Parathyroid adenoma (tissue), 2 donors: ENCODE measurements at regions not wholly inside any gene's neighbourhood (a gene's known extent, or its start where the extent isn't known, plus 50 kb on each side); places are given as distances from the start of the nearest gene placed in this dataset.

Experiments
- H2AFZ ChIP-seq: fragments of 300-600 bp; sonication (generic); one replicate; pipeline ENCODE4 v1.7.0; 2017; ENCODE audit warnings: antibody characterized with exemption, mild to moderate bottlenecking
- H3K27ac ChIP-seq: fragments of 300-600 bp; sonication (generic); one replicate; pipeline ENCODE4 v1.7.0; 2017
- H3K27me3 ChIP-seq: fragments of 300-600 bp; sonication (generic); one replicate; pipeline ENCODE4 v1.7.0; 2017; ENCODE audit warnings: low read length; ENCODE audit not compliant: control insufficient read depth, insufficient read depth
- H3K36me3 ChIP-seq: fragments of 300-600 bp; sonication (generic); one replicate; pipeline ENCODE4 v1.7.0; 2017; ENCODE audit warnings: low read length; ENCODE audit not compliant: control insufficient read depth, insufficient read depth
- H3K4me1 ChIP-seq: fragments of 300-600 bp; sonication (generic); one replicate; pipeline ENCODE4 v1.7.0; 2017; ENCODE audit warnings: control low read depth
- H3K4me2 ChIP-seq: fragments of 300-600 bp; sonication (generic); one replicate; pipeline ENCODE4 v1.7.0; 2017; ENCODE audit warnings: low read length
- H3K4me3 ChIP-seq: fragments of 300-600 bp; sonication (generic); one replicate; pipeline ENCODE4 v1.7.0; 2017; ENCODE audit warnings: low read depth, low read length
- H3K79me2 ChIP-seq: fragments of 300-600 bp; sonication (generic); one replicate; pipeline ENCODE4 v1.7.0; 2017; ENCODE audit warnings: control low read depth
- H3K9ac ChIP-seq: fragments of 300-600 bp; sonication (generic); one replicate; pipeline ENCODE4 v1.7.0; 2017; ENCODE audit warnings: mild to moderate bottlenecking
- H3K9me3 ChIP-seq: fragments of 300-600 bp; sonication (generic); one replicate; pipeline ENCODE4 v1.7.0; 2017; ENCODE audit warnings: low read length; ENCODE audit not compliant: control insufficient read depth
- CTCF ChIP-seq: fragments of 300-600 bp; sonication (generic); IDR thresholded peaks from one replicate; pipeline ENCODE4 v1.7.0; 2017; ENCODE audit warnings: antibody characterized with exemption, mild to moderate bottlenecking
- donor health status: primary hyperparathyroidism.

GRCh38 chr3:86815880-86816279 is 175.1 kb downstream of the VGLL3 start:
- no peak overlapping the region for H3K9ac ChIP-seq
- H3K4me1 ChIP-seq, result no peaks in the 10 kb centered on the region
- no peaks in the 10 kb centered on the region for H3K36me3 ChIP-seq
- H3K27me3 ChIP-seq, result no peaks in the 10 kb centered on the region
- H3K79me2 ChIP-seq, result no peaks in the 10 kb centered on the region
- no peak overlapping the region for H3K4me2 ChIP-seq
- no peak for TF ChIP-seq CTCF
- H3K27ac ChIP-seq, result no peak overlapping the region
- H3K4me3 ChIP-seq, result no peak overlapping the region
- no peaks in the 10 kb centered on the region for H3K9me3 ChIP-seq
- no peak overlapping the region for H2AFZ ChIP-seq

GRCh38 chr3:86814918-86815655 is 175.9 kb downstream of the VGLL3 start:
- Histone ChIP-seq H3K27ac (no peak overlapping the region), H3K27me3 (no peaks in the 10 kb centered on the region), H3K4me3 (no peak overlapping the region), H3K4me1 (no peaks in the 10 kb centered on the region), H2AFZ (no peak overlapping the region), H3K36me3 (no peaks in the 10 kb centered on the region), H3K4me2 (no peak overlapping the region), H3K9ac (no peak overlapping the region), H3K79me2 (no peaks in the 10 kb centered on the region), H3K9me3 (no peaks in the 10 kb centered on the region)
- TF ChIP-seq CTCF, result no peak

GRCh38 chr3:86814321-86814720 is 176.6 kb downstream of the VGLL3 start:
- H2AFZ ChIP-seq, result no peak overlapping the region
- H3K4me1 ChIP-seq, result no peaks in the 10 kb centered on the region
- H3K36me3 ChIP-seq, result no peaks in the 10 kb centered on the region
- no peak for TF ChIP-seq CTCF
- no peaks in the 10 kb centered on the region for H3K9me3 ChIP-seq
- no peaks in the 10 kb centered on the region for H3K79me2 ChIP-seq
- H3K27me3 ChIP-seq, result no peaks in the 10 kb centered on the region
- H3K4me3 ChIP-seq, result no peak overlapping the region
- H3K9ac ChIP-seq, result no peak overlapping the region
- H3K4me2 ChIP-seq, result no peak overlapping the region
- H3K27ac ChIP-seq, result no peak overlapping the region

GRCh38 chr3:86801921-86802320 is 189.0 kb downstream of the VGLL3 start:
- H2AFZ ChIP-seq, result no peak overlapping the region
- H3K27me3 ChIP-seq, result no peaks in the 10 kb centered on the region
- no peaks in the 10 kb centered on the region for H3K79me2 ChIP-seq
- no peaks in the 10 kb centered on the region for H3K9me3 ChIP-seq
- H3K4me1 ChIP-seq, result no peaks in the 10 kb centered on the region
- no peak overlapping the region for H3K27ac ChIP-seq
- no peak overlapping the region for H3K4me3 ChIP-seq
- no peak overlapping the region for H3K4me2 ChIP-seq
- no peaks in the 10 kb centered on the region for H3K36me3 ChIP-seq
- H3K9ac ChIP-seq, result no peak overlapping the region
- no peak for TF ChIP-seq CTCF

GRCh38 chr3:86801066-86801465 is 189.9 kb downstream of the VGLL3 start:
- no peak overlapping the region for H3K27ac ChIP-seq

More at GRCh38 chr3:86801066-86801465, 189.9 kb downstream of the VGLL3 start:
- Histone ChIP-seq H3K27me3 (no peaks in the 10 kb centered on the region), H3K4me3 (no peak overlapping the region), H3K36me3 (no peaks in the 10 kb centered on the region), H3K4me2 (no peak overlapping the region), H2AFZ (no peak overlapping the region), H3K79me2 (no peaks in the 10 kb centered on the region), H3K4me1 (no peaks in the 10 kb centered on the region), H3K9me3 (no peaks in the 10 kb centered on the region), H3K9ac (no peak overlapping the region)
- no peak for TF ChIP-seq CTCF
